ACC112 (cell line): ENCODE measurements at regions not wholly inside any gene's neighbourhood (a gene's known extent, or its start where the extent isn't known, plus 50 kb on each side); places are given as distances from the start of the nearest gene placed in this dataset.

ENCODE experiments used
- H2AFZ ChIP-seq: fragments of 200-600 bp; sonication (generic); one replicate; pipeline ENCODE4 v1.6.0; 2017; ENCODE audit warnings: antibody characterized with exemption, low read length; ENCODE audit not compliant: unreplicated experiment
- H3K27ac ChIP-seq: fragments of 200-600 bp; sonication (generic); 2 replicates; pipeline ENCODE4 v1.5.1; 2014; ENCODE audit warnings: low read depth, mild to moderate bottlenecking, antibody characterized with exemption, low read length, moderate library complexity
- H3K27me3 ChIP-seq: fragments of 200-600 bp; sonication (generic); 2 replicates; pipeline ENCODE4 v1.6.1; 2014; ENCODE audit warnings: mild to moderate bottlenecking, antibody characterized with exemption, low read length, moderate library complexity, mixed read lengths; ENCODE audit not compliant: insufficient read depth
- H3K36me3 ChIP-seq: fragments of 200-600 bp; sonication (generic); 2 replicates; pipeline ENCODE4 v1.6.1; 2016; ENCODE audit warnings: mild to moderate bottlenecking, antibody characterized with exemption, low read length, moderate library complexity, mixed read lengths; ENCODE audit not compliant: insufficient read depth
- H3K4me1 ChIP-seq: fragments of 200-600 bp; sonication (generic); one replicate; pipeline ENCODE4 v1.6.1; 2016; ENCODE audit warnings: low read length, mixed read lengths; ENCODE audit not compliant: insufficient read depth, unreplicated experiment, control insufficient read depth
- H3K4me3 ChIP-seq: fragments of 200-600 bp; sonication (generic); 2 replicates; pipeline ENCODE4 v1.5.1; 2014; ENCODE audit warnings: mild to moderate bottlenecking, low read depth, low read length
- H3K79me2 ChIP-seq: fragments of 200-600 bp; sonication (generic); one replicate; pipeline ENCODE4 v1.6.0; 2016; ENCODE audit warnings: low read length; ENCODE audit not compliant: control insufficient read depth, unreplicated experiment, insufficient read depth

- no peak overlapping the region for H3K27ac ChIP-seq
These were observed 93.3 kb upstream of the MAP1B start for GRCh38 chr5:72013766-72014624.

GRCh38 chr5:72015103-72015548 is 92.1 kb upstream of the MAP1B start:
- Histone ChIP-seq H3K27me3 (no peaks in the 10 kb centered on the region), H3K27ac (no peak overlapping the region), H3K4me1 (peaks cover 6% of the 10 kb centered on the region), H3K4me3 (no peak overlapping the region), H3K79me2 (no peaks in the 10 kb centered on the region), H3K36me3 (no peaks in the 10 kb centered on the region), H2AFZ (no peak overlapping the region)

More at GRCh38 chr5:72013766-72014624, 93.3 kb upstream of the MAP1B start:
- Histone ChIP-seq H2AFZ (no peak overlapping the region), H3K27me3 (no peaks in the 10 kb centered on the region), H3K79me2 (no peaks in the 10 kb centered on the region), H3K4me3 (no peak overlapping the region), H3K36me3 (no peaks in the 10 kb centered on the region), H3K4me1 (peaks cover 6% of the 10 kb centered on the region)

DNA sequence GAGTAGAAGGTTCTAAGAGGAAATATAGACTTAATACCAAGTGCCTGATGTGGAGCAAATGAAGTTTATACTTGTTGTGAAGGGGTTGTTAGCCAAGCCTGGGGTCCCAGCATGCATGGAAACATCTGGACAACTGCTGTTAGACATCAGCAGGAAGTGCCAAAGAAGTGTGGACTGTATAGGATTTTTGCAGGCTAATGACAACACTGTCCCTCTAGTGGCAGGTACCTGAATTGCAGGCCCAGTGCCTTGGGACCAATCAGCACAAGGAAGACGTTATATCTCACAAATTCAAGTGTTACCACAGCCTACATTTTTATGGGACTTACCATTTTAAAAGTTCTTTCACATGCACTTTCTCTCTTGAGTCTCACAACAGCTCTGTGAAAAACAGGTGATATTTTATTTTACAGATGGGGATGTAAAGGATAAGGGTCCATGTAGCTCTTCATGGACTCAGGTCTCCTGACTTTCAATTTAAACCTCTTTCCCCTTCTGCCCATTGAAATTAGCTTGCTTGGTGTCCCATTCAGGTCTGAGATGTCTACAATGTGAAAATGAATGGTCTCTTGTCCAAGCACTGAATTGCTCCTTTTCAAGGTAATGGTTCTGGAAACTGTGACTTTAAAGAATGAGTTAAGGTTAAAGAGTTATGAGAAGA is 89.0 kb upstream of the MAP1B start:
- H3K79me2 ChIP-seq, result no peaks in the 10 kb centered on the region
- H3K27me3 ChIP-seq, result no peaks in the 10 kb centered on the region; the same call in 1 of the 2 replicates
- peaks cover 6% of the 10 kb centered on the region for H3K4me1 ChIP-seq
- H2AFZ ChIP-seq, result no peak overlapping the region
- H3K36me3 ChIP-seq, result no peaks in the 10 kb centered on the region
- no peak overlapping the region for H3K27ac ChIP-seq
- H3K4me3 ChIP-seq, result no peak overlapping the region

DNA sequence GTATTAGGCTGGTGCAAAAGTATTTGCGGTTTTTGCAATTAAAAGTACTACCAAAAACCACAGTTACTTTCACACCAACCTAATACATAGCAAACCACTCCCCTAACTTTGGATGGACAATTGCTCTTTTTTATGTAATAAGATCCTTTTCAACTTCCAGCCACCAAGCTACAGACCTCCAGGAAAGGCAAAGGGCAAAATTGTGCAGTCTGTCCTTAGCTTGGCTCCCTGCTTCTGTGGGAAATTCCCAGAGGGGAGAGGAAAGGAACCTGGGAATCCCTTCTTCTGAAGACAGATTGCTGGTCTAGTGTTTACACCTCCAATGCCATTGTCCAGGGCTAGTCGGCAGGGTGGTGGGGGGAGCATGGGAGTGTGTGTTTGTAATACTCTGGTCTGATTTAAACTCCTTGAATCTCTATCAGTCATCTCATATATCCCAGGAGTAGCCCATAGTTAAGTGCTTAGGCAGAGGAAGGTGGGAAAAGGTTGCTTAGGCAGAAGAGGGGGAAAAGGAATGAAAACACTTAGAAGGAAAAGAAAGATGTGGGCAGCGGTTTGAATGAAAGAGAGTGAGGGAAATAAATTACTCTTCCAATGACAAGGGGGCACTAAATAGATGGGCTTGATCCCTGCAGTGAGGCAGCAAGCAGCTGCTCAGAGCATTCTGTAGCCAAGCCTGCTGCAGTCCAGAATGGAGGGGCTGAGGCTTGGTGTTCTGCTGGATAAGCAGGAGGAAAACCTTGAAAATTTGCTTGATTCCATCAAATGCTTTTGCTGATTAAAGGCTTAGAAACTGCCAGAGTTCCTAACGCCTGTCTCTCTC is 86.9 kb upstream of the MAP1B start:
- Histone ChIP-seq H3K27ac (no peak overlapping the region), H3K4me1 (peaks cover under 1% of the 10 kb centered on the region), H3K4me3 (no peak overlapping the region), H3K27me3 (no peaks in the 10 kb centered on the region; the same call in 1 of the 2 replicates), H3K36me3 (no peaks in the 10 kb centered on the region), H2AFZ (no peak overlapping the region), H3K79me2 (no peaks in the 10 kb centered on the region)

DNA sequence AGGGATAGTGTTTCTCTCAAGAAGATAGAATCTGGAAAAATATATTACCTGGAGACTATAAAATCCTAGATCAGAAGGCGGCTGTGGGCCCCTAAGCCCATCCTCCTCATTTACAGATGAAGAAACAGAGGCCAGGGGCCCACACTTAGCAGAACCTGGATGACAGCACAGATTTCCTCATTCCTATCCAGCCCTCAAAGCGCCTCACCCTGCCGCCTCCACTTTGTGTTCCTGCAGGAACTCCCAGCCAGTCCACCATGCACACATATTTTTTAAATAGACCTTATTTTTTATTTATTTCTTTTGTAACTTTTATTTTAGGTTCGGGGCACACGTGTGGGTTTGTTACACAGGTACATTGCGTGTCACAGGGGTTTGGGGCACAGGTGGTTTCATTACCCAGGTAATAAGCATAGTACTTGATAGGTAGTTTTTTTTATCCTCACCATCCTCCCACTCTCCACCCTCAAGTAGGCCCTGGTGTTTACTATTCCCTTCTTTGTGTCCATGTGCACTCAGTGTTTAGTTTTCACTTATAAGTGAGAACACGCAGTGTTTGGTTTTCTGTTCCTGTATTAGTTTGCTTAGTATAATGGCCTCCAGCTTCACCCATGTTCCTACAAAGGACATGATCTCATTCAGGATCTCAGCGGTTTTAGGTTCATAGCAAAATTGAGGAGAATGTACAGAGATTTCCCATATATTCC is 85.5 kb upstream of the MAP1B start:
- no peak overlapping the region for H3K4me3 ChIP-seq
- H3K27ac ChIP-seq, result no peak overlapping the region
- H3K27me3 ChIP-seq, result no peaks in the 10 kb centered on the region; the same call in 1 of the 2 replicates
- no peaks in the 10 kb centered on the region for H3K79me2 ChIP-seq
- no peak overlapping the region for H2AFZ ChIP-seq
- H3K36me3 ChIP-seq, result no peaks in the 10 kb centered on the region
- no peaks in the 10 kb centered on the region for H3K4me1 ChIP-seq

DNA sequence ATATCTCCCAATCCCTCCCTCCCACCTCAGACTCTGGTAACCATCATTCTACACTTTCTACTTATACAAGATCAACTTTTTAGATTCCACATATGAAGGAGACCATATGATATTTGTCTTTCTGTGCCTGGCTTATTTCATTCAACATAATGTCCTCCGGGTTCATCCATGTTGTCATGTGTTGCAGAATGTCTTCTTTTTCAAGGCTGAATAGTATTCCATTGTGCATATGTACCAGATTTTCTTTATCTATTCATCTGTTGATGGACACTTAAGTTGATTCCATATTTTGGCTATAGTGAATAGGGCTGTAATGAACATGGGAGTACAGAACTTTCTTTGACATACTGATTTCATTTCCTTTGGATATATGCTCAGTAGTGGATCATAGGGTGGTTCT is 78.9 kb upstream of the MAP1B start:
- Histone ChIP-seq H2AFZ (no peak overlapping the region), H3K79me2 (no peaks in the 10 kb centered on the region), H3K27ac (no peak overlapping the region), H3K4me1 (no peaks in the 10 kb centered on the region), H3K27me3 (peaks cover 13% of the 10 kb centered on the region; the same call in 1 of the 2 replicates), H3K36me3 (no peaks in the 10 kb centered on the region), H3K4me3 (no peak overlapping the region)

DNA sequence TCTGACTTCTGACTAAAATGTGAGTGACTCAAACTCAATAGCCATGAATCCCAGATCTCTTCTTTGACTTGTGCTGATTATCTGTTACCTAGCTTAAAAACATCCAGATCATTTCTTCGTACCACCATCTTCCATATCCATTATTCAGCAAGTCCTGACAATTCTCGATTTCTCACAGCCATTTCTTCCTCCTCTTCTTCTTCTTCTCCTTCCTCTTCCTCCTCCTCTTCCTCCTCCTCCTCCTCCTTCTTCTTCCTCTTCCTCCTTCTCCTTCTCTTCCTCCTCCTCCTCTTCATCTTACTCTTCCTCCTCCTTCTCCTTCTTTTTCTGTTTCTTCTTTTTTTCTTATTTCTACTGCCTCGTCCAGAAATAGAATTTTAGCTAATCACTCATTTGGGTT is 77.0 kb upstream of the MAP1B start:
- H3K27me3 ChIP-seq, result peaks cover 17% of the 10 kb centered on the region; the same call in 1 of the 2 replicates
- no peaks in the 10 kb centered on the region for H3K79me2 ChIP-seq
- H3K36me3 ChIP-seq, result no peaks in the 10 kb centered on the region
- no peak overlapping the region for H2AFZ ChIP-seq
- no peaks in the 10 kb centered on the region for H3K4me1 ChIP-seq
- H3K27ac ChIP-seq, result no peak overlapping the region
- H3K4me3 ChIP-seq, result no peak overlapping the region

DNA sequence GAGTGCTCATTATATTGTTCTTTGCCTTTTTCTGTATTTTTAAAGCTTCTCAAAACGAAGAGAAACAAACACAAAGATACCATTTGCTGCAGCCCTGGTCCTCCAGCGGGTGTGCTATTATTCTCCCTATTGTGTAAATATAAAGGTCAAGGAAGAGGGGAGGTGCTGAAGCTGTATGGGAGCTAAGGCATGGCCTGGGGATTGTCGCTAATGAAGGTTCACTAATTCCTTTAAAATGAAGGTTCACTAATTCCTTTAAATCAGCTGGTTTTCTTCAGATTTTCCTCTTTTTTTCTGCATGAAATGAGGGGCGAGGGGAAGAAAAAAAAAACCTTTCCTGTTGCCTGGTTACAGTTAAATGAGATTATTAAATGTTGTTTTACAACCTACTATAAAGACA is 74.5 kb upstream of the MAP1B start:
- Histone ChIP-seq H3K4me1 (no peaks in the 10 kb centered on the region), H2AFZ (no peak overlapping the region), H3K27me3 (peaks cover 26% of the 10 kb centered on the region; the same call in 1 of the 2 replicates), H3K79me2 (no peaks in the 10 kb centered on the region), H3K36me3 (no peaks in the 10 kb centered on the region), H3K4me3 (no peak overlapping the region), H3K27ac (no peak overlapping the region)

DNA sequence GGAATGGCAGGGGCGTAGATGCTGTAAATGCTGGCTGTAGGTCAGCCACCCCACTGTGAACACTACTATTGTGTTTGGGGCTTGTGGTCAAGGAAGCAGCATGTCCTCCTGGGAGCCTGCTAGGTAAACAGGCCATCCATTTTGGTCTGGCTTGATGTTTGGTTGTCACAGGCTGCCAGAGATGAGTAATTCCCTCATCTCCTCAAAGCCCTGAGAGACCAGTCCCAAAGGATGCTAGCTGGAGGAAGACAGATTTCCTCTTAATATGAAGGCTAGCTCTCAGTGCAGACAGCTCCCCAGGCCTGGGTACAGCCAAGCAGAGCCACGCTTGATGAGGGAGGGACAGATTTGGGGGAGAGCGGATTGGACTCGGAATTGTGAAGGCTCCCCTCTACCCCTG is 72.5 kb upstream of the MAP1B start:
- H3K27ac ChIP-seq, result no peak overlapping the region
- no peaks in the 10 kb centered on the region for H3K4me1 ChIP-seq
- H2AFZ ChIP-seq, result no peak overlapping the region
- no peak overlapping the region for H3K4me3 ChIP-seq
- H3K27me3 ChIP-seq, result peaks cover 21% of the 10 kb centered on the region; the same call in 1 of the 2 replicates
- H3K36me3 ChIP-seq, result no peaks in the 10 kb centered on the region
- H3K79me2 ChIP-seq, result no peaks in the 10 kb centered on the region

DNA sequence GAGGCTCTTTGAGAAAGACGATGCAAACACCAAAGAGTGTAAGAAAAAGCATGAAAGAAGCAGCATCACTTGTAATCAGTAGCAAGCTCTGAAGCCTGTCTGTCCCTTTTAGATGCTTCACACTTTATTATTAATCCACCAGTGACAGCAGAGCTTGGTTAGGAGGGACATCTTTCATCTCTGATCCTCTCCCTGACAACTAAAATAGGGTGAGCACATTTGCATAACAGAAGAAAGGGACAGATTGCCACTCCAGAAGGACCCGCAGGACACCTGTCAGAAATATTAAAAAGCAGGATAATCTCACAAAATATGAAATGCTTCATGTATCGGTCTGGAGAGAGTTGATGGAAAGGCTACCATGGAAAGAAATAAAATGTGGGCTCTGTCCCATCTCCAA is 71.4 kb upstream of the MAP1B start:
- Histone ChIP-seq H3K79me2 (no peaks in the 10 kb centered on the region), H2AFZ (no peak overlapping the region), H3K4me3 (no peak overlapping the region), H3K27ac (no peak overlapping the region), H3K36me3 (no peaks in the 10 kb centered on the region), H3K4me1 (no peaks in the 10 kb centered on the region), H3K27me3 (peaks cover 29% of the 10 kb centered on the region)
